Urothelium cell line (cell line): ENCODE measurements at regions not wholly inside any gene's neighbourhood (a gene's known extent, or its start where the extent isn't known, plus 50 kb on each side); places are given as distances from the start of the nearest gene placed in this dataset.

Source experiments
- DNase-seq: peaks from one replicate; pipeline ENCODE4 v3.0.0; 2011; ENCODE audit warnings: low spot score, mixed read lengths
- FAIRE-seq: peaks from 2 replicates; lab custom pipeline; 2011; peaks lifted over from hg19 to GRCh38; lab: Jason Lieb, UNC

- no peak for FAIRE-seq
- DNase-seq = no peak
These were observed 354.9 kb upstream of the SALL3 start for GRCh38 chr18:78624646-78625279.

GRCh38 chr18:78625847-78626246, 353.8 kb upstream of the SALL3 start:
- FAIRE-seq = no peak
- no peak for DNase-seq

GRCh38 chr18:78627551-78628346, 351.9 kb upstream of the SALL3 start:
- FAIRE-seq (no peak), DNase-seq (no peak)

- no peak for DNase-seq
- FAIRE-seq = no peak
These were observed 350.2 kb upstream of the SALL3 start for GRCh38 chr18:78629426-78629825.

- FAIRE-seq (no peak), DNase-seq (no peak)
These were observed 349.3 kb upstream of the SALL3 start for GRCh38 chr18:78630356-78630755.

- no peak for DNase-seq
- no peak for FAIRE-seq
These were observed 348.6 kb upstream of the SALL3 start for GRCh38 chr18:78630981-78631510.

- DNase-seq = peak; percentile 31
- FAIRE-seq = no peak
These were observed 347.5 kb upstream of the SALL3 start for GRCh38 chr18:78632111-78632541.

GRCh38 chr18:78634061-78634696, 345.4 kb upstream of the SALL3 start:
- DNase-seq (no peak), FAIRE-seq (no peak)

- FAIRE-seq = no peak
These were observed 344.4 kb upstream of the SALL3 start for GRCh38 chr18:78635093-78635800.

GRCh38 chr18:78636260-78636659, 343.4 kb upstream of the SALL3 start:
- DNase-seq (no peak), FAIRE-seq (peak; percentile 84)

More at GRCh38 chr18:78635093-78635800, 344.4 kb upstream of the SALL3 start:
- DNase-seq = no peak

GRCh38 chr18:78637442-78638402, 341.9 kb upstream of the SALL3 start:
- DNase-seq = no peak
- FAIRE-seq = no peak

- no peak for FAIRE-seq
- no peak for DNase-seq
These were observed 340.3 kb upstream of the SALL3 start for GRCh38 chr18:78639006-78639950.

- DNase-seq = no peak
- FAIRE-seq = no peak
These were observed 339.2 kb upstream of the SALL3 start for GRCh38 chr18:78640246-78640995.

- FAIRE-seq (no peak), DNase-seq (no peak)
These were observed 337.9 kb upstream of the SALL3 start for GRCh38 chr18:78641689-78642231.

- FAIRE-seq (no peak), DNase-seq (no peak)
These were observed 337.2 kb upstream of the SALL3 start for GRCh38 chr18:78642296-78642951.

GRCh38 chr18:78643004-78643403, 336.6 kb upstream of the SALL3 start:
- no peak for FAIRE-seq
- DNase-seq = no peak

GRCh38 chr18:78643981-78644380, 335.6 kb upstream of the SALL3 start:
- DNase-seq = no peak
- FAIRE-seq = no peak
